AG08395 (cell line): ENCODE measurements at regions not wholly inside any gene's neighbourhood (a gene's known extent, or its start where the extent isn't known, plus 50 kb on each side); places are given as distances from the start of the nearest gene placed in this dataset.
"Not testable (repeated sequence)": the region's sequence is repeated elsewhere in the genome, so short reads cannot be mapped to it uniquely, and the experiment has no call there.

Source experiments
- DNase-seq: peaks from one replicate; pipeline ENCODE4 v3.0.0; 2012; ENCODE audit warnings: mixed read lengths, low spot score

DNA sequence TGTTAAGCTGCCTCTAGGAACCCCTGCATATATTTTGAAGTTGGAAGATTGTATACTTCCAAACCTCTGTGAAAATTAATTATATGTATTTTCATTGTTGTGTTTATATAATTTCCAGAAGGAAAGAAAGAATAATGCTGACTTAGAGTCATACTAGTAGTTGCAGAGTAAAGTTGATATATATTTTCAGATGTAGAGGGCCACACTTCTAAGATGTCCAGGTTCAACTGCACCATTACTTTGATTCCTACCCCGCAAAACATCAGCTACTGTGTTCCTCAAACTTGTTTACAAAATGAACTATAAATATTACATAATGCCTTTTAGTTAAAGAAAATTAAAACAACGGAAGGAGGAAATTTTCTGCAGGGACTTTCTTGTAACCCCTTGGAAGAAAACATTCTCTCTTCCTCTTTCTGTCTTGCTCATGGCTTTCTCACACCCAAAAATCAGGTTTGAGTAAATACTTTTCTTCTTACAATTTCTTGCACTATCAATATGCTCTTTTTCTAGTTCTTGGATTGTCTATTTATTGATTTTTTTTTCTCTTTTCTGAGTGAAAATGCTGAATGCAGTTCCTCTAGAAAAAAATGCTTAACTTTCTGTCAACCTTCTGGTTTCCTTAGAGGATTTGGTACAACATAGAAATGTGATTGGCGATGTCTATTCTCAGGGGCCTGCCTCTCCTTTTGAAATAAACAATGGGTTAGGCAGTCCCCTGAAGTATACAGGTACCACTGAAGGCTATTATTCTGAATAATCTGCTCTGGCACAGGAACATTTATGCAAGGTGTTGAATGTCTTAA lies 867.8 kb downstream of the TTLL7 start:
- DNase-seq = no peak

DNA sequence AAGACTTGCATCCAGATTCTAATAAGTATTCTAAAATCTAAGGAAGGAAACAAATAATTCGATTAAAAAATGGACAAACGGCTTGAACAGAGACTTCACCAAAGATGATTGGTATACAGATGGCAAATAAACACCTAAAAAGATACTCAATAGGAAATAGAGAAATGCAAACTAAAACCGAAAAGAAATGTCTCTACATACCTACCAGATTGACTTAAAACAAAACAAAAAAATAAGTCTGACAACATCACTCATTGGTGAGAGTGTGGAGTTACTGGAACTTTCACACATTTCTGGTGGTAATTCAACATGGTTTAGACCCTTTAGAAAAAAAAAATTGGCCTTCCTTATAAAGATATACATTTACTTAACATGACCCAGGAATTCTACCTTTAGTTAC lies 869.8 kb downstream of the TTLL7 start:
- no peak for DNase-seq

DNA sequence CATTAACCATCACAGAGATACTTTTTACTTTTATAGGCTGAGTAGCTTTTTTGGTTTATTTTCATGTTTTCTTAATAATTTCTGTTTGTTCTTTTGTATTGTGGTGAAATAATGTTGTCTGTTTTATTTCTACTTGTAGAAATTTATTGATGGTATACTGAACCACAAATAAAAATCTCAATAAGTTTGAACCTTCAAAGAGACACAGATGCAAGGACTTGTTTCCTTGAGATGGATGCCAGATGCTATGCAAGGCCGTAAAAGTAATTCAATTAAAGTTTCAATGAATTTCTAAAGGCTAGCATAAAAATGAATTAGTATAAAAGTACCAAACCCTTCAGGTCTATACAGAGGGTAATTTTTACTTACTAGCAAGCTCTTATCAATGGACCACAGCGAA lies 873.5 kb downstream of the TTLL7 start:
- DNase-seq = no peak

DNA sequence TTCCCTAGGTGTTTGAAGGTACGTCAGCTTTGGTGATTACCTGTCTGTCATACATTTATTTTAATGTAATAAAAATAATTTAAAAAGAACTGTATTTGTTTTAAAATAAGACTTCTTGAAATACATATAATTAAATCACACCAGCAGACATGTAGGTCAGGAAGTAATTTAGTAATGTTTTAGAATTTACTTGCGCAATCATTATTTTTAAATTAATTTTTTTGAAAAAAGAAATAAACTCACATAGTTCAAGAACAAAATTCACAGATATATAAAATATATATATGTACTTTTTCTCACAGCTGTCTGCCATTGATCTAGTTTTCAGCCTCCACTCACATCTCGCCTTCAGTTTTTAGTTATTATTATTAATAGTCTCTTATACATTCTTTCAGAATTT lies 875.9 kb downstream of the TTLL7 start:
- no peak for DNase-seq

DNA sequence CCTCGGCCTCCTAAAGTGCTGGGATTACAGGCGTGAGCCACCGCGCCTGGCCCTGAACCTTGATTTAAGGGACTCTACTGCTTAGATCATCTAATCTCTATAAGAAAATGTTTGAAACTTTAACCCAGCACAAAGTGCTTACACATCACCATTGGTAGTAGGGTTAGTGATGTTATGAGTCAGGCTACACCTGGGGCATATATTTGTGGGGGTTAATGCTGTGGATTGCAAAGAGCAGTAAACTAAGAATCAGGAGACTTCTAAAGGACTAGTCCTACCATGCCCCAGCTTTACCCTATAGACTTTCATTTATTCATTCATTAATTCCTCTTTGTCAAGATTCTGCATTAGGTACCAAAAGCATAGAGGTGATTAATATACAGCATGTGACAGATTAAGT lies 880.5 kb downstream of the TTLL7 start:
- DNase-seq = no peak

DNA sequence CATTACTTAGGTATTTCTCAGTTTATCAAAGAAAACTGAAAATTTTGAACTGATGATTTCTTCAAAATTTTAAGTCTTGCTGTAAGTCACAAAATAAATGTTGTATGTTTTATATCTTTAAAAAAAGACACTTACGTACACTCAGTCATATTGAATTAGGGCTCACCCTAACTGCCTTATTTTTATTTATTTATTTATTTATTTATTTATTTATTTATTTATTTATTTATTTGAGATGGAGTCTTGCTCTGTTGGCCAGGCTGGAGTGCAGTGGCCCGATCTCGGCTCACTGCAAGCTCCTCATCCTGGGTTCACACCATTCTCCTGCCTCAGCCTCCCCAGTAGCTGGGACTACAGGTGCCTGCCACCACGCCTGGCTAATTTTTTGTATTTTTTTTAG lies 881.9 kb downstream of the TTLL7 start:
- DNase-seq = not testable (repeated sequence)

DNA sequence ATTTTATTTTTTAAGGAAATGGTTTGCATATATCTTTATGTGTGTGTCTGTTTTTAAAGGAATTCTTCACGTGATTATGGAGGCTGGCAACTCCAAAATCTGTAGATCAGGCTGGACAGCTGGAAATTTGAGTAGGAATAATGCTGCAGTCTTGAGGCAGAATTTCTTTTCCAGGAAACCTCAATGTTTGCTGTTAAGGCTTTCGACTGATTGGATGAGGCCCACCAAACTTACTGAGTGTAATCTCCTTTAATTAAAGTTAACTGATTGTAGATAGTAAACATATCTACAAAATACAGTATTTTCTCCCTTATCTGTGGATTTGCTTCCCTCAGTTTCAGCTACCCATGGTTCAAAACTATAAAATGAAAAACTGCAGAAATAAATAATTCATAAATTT lies 883.1 kb downstream of the TTLL7 start:
- DNase-seq = no peak

DNA sequence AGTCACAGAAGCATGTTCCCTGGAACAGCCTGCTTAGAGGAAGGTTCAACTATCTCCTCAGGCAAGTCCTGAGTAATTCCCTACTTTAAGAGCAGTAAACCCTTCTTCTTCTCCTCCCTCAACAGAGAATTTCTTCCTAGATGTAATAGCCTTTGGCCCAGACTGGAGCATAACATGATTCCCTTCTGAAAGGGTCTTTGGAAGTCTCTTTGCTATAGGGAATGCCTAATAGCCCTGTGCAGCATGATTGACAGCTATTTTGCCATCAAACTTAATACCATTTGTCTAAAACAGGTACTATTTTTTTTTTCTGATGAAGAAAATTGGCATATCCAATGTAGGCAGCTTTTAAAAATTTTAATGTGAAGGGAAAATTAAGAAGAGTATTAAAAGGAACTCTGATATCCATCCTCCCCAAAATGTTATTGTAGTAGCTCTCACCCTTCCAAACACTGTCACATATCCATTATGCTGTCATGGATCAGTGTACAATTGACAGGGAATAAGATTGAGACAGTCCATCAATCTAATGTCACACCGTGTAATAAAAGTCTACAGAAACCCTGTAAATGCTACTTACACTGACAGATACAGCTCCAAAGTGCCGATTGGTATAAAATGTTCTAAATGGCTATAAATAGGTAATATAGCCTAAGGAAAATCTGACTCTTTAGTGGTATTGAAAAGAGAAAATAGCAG lies 884.6 kb downstream of the TTLL7 start:
- DNase-seq = no peak

DNA sequence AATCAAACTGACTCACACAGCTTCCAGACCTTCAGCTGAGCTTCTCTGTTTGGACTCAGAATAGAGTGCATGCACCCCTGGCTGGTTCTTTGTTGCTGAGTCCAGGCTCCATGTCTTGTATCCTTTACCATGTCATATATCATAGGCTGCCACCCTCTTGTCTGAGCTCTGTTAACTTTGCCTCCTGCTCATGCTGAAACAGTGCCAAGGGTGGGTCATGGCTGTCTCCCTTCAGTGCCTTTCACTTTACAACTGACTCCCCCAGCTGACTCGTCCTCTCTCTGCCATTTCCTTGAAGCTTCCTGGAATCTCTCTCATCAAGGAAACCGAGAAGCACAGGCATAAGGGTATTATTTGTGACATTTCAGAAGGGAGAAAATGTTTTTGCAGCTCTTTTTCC lies 885.3 kb downstream of the TTLL7 start:
- no peak for DNase-seq

DNA sequence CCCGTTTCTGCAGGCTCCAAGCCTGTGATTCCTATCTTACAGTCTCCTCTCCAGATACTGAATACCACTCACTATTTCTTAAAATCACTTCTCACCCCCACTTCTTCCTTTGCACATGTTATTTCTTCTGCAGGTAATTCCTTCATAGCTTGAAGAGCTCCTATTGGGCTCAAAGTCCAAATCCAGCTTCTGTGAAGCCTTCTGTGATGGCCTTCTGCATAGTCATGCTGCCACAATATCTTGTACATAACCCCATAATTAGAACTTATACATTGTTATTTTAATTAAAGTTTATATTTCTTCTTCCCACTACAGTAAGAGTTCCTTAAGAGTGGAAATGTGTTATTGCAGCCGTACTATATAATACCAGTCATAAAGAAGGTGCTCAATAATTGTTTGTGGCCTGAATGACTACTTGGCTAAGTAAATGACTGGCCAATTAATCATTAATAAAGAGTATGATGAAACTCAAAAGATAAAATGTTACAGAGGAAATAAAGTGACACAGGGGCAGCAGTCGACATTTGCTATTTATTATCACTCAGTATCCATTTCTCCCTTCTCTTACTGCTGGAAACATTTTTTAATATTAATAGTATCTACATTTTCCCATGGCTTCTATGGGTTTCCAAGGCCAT lies 886.6 kb downstream of the TTLL7 start:
- no peak for DNase-seq

DNA sequence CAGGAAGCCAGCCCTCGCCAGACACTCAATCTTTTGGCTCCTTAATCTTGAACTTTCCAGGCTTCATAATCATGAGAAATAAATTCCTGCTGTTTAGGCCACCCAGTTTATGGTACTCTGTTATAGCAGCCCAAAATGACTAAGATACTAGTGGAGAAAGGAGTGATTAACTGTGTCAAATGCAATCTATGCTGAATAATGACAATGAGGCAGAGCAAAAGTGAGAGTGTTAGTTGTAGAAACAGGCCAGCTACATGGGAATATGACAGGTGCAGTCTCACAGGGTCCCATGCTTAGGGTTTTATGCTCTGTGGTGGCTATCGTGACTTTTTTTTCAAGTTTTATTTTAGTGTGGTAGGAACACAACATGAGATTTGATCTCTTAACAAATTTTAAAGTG lies 888.8 kb downstream of the TTLL7 start:
- no peak for DNase-seq

DNA sequence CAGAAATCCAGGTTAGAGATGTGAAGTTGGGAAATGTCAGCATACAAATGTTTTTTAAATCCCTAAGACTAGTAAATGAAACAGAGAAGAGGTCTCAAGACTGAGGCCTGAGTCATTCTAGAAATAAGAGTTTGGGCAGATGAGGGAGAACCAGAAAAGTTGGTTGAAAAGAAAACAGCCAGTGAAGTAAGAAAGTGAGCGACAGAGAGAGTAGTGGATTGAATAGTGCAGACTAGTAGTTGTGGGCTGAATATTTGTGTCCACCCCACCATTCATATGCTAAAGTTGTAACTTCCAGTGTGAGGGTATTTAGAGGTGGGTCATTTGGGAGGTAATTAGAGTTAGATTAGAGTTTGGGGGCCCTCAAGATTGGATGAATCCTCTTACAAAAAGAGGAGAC lies 889.2 kb downstream of the TTLL7 start:
- no peak for DNase-seq

DNA sequence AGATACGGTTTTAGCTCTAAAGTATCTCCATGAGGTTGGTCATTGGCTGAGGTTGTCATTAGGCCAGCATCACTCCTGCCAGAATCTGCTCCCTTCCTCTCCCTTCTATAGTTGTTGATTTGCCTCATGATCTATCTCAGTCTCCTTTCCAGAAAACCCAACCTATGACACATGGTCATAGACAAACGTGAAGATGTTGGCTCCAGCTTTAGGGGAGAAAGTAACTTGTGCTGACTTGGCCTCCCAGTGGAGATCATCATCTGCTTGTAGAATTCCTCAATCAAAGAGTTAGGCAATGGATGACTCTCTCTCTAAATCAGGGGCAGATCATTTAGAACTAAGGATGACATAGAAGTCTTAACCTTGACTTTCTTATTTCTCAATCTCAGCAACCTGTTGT lies 894.4 kb downstream of the TTLL7 start:
- DNase-seq = no peak

DNA sequence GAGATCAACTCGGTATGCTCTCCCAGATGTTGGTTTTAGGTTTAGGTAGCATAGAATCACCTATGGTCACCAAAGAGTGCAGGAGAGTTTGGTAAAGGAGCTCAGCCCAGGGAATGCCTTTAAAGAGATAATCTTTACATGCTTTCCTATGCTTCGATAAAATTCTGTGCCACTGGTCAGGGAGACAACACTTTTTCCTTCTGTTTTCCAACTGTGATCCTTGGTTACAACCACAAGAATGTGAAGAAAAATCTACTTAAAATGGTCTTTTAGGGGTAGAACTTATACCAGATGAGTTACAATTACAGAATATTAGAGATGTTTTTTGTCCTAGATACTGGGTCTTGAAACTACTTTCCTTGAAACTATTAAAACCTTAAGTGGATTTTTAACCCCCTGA lies 895.6 kb downstream of the TTLL7 start:
- peak; percentile 28 for DNase-seq

DNA sequence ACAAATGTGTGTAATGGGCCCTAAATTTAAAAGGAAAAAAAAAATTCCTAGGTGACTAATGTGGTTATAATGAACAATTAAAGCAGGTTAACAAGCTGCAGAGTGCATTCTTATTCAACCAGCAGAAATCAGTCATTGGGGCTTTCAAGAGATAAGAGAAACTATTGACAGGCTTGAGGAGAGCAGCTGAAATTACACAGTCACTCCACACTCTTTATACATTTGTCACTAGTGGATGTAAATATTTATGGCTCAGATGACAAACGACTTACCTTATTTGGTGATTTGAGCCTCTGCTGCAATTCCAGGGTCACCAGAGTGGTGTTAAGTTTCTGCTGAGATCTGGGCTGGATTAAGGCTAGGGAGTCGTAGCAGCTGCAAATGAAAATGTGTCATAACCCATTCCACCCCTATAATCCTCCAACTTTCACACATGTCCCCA lies 896.3 kb downstream of the TTLL7 start:
- DNase-seq = peak; percentile 37

DNA sequence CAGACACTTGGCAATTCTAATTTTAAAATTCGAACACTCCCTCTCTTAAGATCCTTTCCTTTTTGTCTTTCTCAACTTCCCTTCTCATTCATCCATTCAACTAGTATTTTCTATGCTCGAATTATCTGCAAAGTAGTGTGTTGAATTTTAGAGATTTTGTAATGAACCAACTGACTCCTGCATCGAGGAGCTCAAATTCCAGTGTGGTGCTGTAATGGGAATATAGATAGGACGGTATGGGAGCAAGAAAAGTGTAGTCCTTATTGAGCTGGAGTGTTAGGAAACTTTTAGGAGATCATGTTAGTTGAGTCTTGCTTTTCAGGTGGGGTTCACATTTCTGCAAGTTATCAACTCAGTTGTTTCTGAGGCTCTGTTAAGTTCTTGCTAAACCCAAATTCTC lies 897.5 kb downstream of the TTLL7 start:
- DNase-seq = no peak

DNA sequence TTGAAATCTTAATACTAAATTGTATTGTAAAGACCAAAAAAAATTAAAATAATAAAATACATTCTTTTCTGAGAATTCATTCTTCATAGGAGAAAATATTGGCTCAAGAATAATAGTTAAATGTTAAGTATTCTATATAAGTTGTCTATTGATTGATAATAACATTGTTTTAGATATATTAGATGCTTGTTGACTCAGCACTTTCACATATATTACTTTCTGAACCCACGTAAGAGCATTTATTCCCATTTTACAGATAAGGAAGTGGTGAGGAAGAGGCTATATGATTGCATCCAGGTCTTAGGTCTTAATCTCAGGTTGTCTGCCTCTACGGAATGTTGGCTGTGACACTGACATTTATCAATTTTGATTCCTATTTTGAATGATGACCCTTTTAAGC lies 898.8 kb downstream of the TTLL7 start:
- no peak for DNase-seq

DNA sequence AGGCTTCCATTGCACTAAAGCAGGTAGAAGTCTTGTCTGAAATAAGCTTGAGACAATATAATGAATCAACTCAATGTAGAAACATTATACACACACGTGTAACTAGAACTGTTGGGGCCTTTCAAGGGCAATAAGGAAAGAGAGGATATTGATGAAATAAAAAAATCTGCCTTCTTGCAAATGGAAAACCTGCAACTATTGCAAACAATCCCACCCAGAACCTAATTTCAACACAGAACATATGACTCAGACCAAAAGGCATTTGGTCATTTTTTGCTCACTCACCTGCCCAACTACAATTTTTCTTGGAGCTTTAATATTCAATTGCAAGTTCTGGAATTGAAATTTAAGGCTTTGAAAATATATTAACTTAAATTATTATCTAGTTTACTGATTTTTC lies 900.1 kb downstream of the TTLL7 start:
- DNase-seq = no peak

DNA sequence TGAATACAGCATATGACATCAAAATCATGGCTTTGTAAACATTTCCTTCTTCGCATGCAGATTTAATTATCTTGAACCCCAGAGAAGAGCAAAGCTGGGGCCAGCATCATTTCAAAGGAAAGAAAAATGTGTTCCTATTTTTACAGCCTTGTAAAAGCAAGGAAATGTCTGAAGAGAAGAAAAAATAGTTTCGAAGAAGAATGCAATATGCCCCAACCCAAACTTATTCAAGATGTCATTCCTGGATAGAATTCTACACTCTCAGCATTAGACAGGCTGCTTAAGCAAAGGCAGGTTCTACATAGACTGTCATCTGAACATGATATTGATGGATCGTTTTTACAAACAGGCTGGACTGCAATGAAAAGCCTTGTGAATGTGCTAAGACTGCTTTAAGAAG lies 900.8 kb downstream of the TTLL7 start:
- DNase-seq = no peak

DNA sequence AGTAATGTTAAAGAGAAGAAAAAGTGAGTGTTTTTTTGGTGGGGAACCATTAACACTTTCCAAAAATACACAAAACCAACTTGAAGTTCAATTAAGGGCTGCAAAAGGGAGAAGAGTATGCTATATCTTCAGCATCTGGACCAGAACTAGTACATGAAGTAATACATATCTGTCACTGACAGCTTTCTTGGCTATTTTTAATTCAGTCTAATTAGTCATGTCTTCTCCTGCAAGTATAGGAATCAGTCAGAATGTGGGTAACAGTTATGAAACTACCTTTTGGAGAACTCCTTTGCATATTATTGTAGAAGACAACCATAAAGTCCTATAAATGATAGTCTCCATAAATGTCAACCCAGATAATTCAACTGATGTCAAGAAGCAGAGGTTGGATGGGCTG lies 901.2 kb downstream of the TTLL7 start:
- DNase-seq = no peak

DNA sequence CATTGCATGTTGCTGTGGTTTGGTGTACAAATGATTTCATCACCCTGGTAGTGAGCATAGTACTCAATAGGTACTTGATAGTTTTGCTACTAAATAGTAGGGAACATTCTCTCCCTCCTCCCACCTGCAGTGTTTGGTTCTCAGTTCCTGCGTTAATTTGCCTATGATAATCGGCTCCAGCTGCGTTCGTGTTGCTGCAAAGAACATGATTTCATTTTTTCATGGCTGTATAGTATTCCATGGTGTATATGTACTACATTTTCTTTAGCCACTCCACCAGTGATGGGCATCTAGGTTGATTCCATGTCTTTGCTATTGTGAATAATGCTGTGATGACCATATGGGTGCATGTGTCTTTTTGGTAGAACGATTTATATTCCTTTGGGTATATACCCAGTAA lies 903.4 kb downstream of the TTLL7 start:
- no peak for DNase-seq

DNA sequence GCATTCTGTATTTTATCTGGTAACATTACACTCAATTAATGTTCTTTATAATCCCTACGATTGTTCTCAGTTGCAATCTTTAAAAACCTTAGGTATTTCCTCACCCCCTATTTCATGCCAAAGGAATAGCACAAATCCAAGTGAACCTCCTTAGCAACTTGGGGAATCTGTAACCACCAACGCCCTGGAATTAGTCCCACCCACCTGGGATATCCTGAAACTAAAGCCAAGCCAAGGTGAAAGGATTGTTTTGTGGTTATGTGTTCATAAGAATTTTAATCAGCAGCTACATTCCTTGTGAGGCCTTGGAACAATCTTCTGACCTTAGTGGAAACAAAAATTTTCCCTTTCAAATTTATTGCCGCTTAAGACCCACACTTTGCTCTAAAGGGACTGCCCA lies 908.7 kb downstream of the TTLL7 start:
- DNase-seq = no peak

DNA sequence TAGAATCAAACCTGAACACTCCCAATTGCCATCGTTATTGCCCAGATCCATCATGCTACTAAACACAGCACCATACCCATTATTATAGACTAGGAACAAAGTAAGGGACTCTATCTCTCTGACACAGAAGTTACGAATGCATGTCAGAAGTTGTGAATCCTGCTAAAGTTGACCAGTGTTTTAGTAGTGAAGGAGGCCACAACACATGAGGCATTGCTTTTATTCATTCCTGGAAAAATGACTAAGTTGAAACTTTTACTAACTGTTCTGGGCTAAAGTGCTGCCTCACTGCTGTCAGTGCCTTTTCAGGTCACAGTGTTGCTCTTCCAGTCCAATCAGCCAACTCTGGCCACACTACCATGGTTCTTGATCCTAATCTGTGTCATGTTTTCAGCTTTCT lies 911.1 kb downstream of the TTLL7 start:
- DNase-seq = no peak
